Erythroblast (primary cell): ENCODE measurements at regions not wholly inside any gene's neighbourhood (a gene's known extent, or its start where the extent isn't known, plus 50 kb on each side); places are given as distances from the start of the nearest gene placed in this dataset.

ENCODE experiments used
- GATA1 ChIP-seq: IDR thresholded peaks from 2 replicates; pipeline ENCODE4 v1.6.1; 2011; ENCODE audit warnings: low read depth, mild to moderate bottlenecking, control low read depth, low read length, moderate library complexity
- POLR2A ChIP-seq: IDR thresholded peaks from 2 replicates; pipeline ENCODE4 v1.6.1; 2011; ENCODE audit warnings: mild to moderate bottlenecking, low read length

DNA sequence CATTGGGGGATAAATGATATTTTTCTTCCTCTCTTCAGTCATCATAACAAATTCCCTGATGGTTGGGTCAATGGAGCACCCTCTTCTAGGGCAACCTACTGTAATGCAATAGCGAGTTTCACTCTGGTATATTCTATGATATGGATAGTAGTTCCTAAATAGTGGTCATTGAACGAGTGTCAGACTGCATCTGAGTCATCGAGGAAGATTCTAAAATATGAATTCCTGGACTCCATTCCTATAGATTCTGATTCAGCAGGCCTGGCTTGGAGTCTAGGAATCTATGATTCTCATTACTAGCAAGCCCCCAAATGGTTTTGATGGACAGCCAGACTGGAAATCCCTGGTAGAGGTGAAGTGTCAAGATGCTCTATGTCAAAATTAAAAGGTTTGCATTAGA, 254.5 kb downstream of the BUB3 start:
- TF ChIP-seq POLR2A: no peak
- TF ChIP-seq GATA1: no peak
